ENCODE measurements at regions not wholly inside any gene's neighbourhood (a gene's known extent, or its start where the extent isn't known, plus 50 kb on each side); places are given as distances from the start of the nearest gene placed in this dataset.

GRCh38 chr2:203798296-203799087, 69.1 kb upstream of the CTLA4 start:
- H3K18ac ChIP-seq (ENCODE audit: extremely low read depth, low read length), result no peak overlapping the region
- no peaks in the 10 kb centered on the region for H3K27me3 ChIP-seq (replicated peaks in 1 of 4; ENCODE audit: control insufficient read depth in 3 of 4, extremely low read depth in 1 of 4, insufficient read depth in 3 of 4, low read length in 3 of 4)
- H2BK5ac ChIP-seq (ENCODE audit: low read depth, low read length), result no peak overlapping the region
- peaks cover 2% of the 10 kb centered on the region; the same call in 1 of the 2 replicates for H3K23me2 ChIP-seq (ENCODE audit: low read depth, low read length)
- no peak overlapping the region for H3K56ac ChIP-seq (replicated peaks; ENCODE audit: insufficient read length, low read depth, low read length)
- 89% methylated on average over 9 of the region's 9 CpGs; no CpG with 5 or more reads in 1 of the 2 experiments for WGBS, 2 experiments (ENCODE audit: extremely low coverage in 1 of 2, insufficient coverage in 1 of 2, insufficient read length in 1 of 2, insufficient replicate concordance in 2 of 2, low coverage in 1 of 2, low lambda C conversion rate in 2 of 2, missing lambda C conversion rate in 1 of 2)
- H3K14ac ChIP-seq (ENCODE audit: insufficient read length), result no peak overlapping the region
- H3K9me3 ChIP-seq (ENCODE audit: insufficient read depth in 2 of 2, low read depth in 1 of 2, low read length in 1 of 2), result no peaks in the 10 kb centered on the region
- H2BK15ac ChIP-seq (ENCODE audit: low read length), result no peak overlapping the region
- H3K79me1 ChIP-seq (ENCODE audit: low read depth, low read length), result no peaks in the 10 kb centered on the region
- H3K4ac ChIP-seq (replicated peaks; ENCODE audit: insufficient read length, low read depth, low read length), result no peak overlapping the region
- H3K4me2 ChIP-seq (ENCODE audit: insufficient read depth in 1 of 2, low read depth in 2 of 2, low read length in 2 of 2), result no peak overlapping the region
- H3K4me1 ChIP-seq (replicated peaks in 1 of 4; ENCODE audit: control insufficient read depth in 3 of 4, insufficient read depth in 4 of 4, low read length in 3 of 4), result peaks cover 0 to 4% (median 0%) of the 10 kb centered on the region in 4 experiments; a peak in 2 of 7 replicates
- H2AK5ac ChIP-seq (ENCODE audit: low read depth, low read length), result no peak overlapping the region
- H2BK120ac ChIP-seq (replicated peaks; ENCODE audit: low read depth, low read length), result no peak overlapping the region
- no peaks in the 10 kb centered on the region for H3K36me3 ChIP-seq (ENCODE audit: control insufficient read depth in 2 of 4, insufficient read depth in 4 of 4, low read length in 3 of 4)
- ChIA-PET POLR2A (ENCODE audit: partially characterized antibody) (no interaction called here), CTCF (ENCODE audit: partially characterized antibody) (interaction anchor here (2.3 kb wide), 1 partner anchor 17 kb away, joined by 12 read pairs; no protein-coding TSS in a partner anchor)
- FAIRE-seq, result no peak
- DNase-seq (ENCODE audit: low read depth in 1 of 2, low spot score in 2 of 2), result no peak
- 0 out of 2 replicates have a peak overlapping the region, but pooled peaks have one; percentile 30 for H2AFZ ChIP-seq (ENCODE audit: low read length)
- no peak overlapping the region for H3K9ac ChIP-seq (replicated peaks in 1 of 4; ENCODE audit: extremely low read depth in 1 of 4, low read depth in 3 of 4, low read length in 3 of 4)
- H2BK12ac ChIP-seq (ENCODE audit: low read depth, low read length), result no peak overlapping the region
- no peak overlapping the region for H4K5ac ChIP-seq (ENCODE audit: insufficient read length, low read depth, low read length)
- H2BK20ac ChIP-seq (ENCODE audit: low read length), result no peak overlapping the region
- no peaks in the 10 kb centered on the region for H4K20me1 ChIP-seq (replicated peaks in 1 of 2; ENCODE audit: control insufficient read depth in 1 of 2, insufficient read depth in 2 of 2, low read length in 2 of 2)
- no peaks in the 10 kb centered on the region for H3K79me2 ChIP-seq (ENCODE audit: control insufficient read depth in 1 of 2, insufficient read depth in 2 of 2, low read length in 2 of 2)
- no peak overlapping the region for H4K8ac ChIP-seq (ENCODE audit: extremely low read depth, insufficient read depth, low read length)
- H4K91ac ChIP-seq (replicated peaks; ENCODE audit: insufficient read length, low read length), result no peak overlapping the region
- no peak overlapping the region for H3K23ac ChIP-seq (ENCODE audit: insufficient read length)
- H3K27ac ChIP-seq (ENCODE audit: low read depth, low read length), result no peak overlapping the region
- H3K4me3 ChIP-seq (ENCODE audit: extremely low read depth in 1 of 4, insufficient read depth in 2 of 4, low read depth in 3 of 4, low read length in 4 of 4), result no peak overlapping the region
- TF ChIP-seq RFX5 (IDR thresholded peaks at IDR 0.05; ENCODE audit: borderline replicate concordance, low read depth, low read length) (no peak), SP1 (IDR thresholded peaks at IDR 0.05; ENCODE audit: low read depth, low read length) (no peak), TBP (IDR thresholded peaks at IDR 0.05; ENCODE audit: low read depth, low read length) (no peak), CTBP2 (IDR thresholded peaks at IDR 0.05; ENCODE audit: borderline replicate concordance, insufficient read depth, insufficient read length, low read length) (no peak), ATF3 (IDR thresholded peaks at IDR 0.05; ENCODE audit: insufficient read depth, low read depth, low read length) (no peak), HDAC6 (IDR thresholded peaks at IDR 0.05; ENCODE audit: low read depth, low read length) (no peak), SIRT6 (IDR thresholded peaks at IDR 0.05; ENCODE audit: low read length) (no peak)

All from H1 (cell line).